ENCODE measurements at regions not wholly inside any gene's neighbourhood (a gene's known extent, or its start where the extent isn't known, plus 50 kb on each side); places are given as distances from the start of the nearest gene placed in this dataset.

DNA sequence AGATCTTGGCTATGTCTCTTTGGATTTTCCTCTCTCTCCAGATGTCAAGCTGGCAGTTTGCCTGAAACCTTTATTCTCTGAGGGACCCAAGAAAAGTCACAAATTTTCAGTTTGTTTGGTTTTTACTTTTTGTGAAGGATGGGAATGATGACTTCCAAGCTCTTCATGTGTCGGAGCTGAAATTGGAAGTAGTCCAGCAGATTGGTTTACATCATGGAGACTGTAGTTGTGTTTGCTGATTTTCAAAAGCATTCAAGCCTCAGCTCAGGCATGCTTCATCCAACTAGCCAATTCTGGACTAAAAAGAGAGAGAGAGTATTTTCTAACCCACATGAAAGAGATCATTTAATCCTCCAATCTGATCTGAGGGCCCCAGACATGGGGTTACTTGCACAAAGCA, 326.2 kb upstream of the AUTS2 start:
- no peak overlapping the region for H3K4me3 Mint-ChIP-seq
- ATAC-seq (no peak), DNase-seq (ENCODE audit: low spot score) (no peak)
- peaks cover 95% of the 10 kb centered on the region for H3K9me3 Mint-ChIP-seq
- Histone ChIP-seq H2AFZ (no peak overlapping the region), H3K9me2 (ENCODE audit: insufficient read depth) (no peaks in the 10 kb centered on the region), H4K20me1 (replicated peaks; ENCODE audit: insufficient read depth) (no peaks in the 10 kb centered on the region), H3K4me1 (ENCODE audit: insufficient read depth) (no peaks in the 10 kb centered on the region), H3F3A (replicated peaks; ENCODE audit: low read depth) (no peaks in the 10 kb centered on the region), H3K4me2 (no peak overlapping the region), H3K27ac (ENCODE audit: low read depth) (no peak overlapping the region), H3K36me3 (ENCODE audit: insufficient read depth) (no peaks in the 10 kb centered on the region), H3K27me3 (ENCODE audit: insufficient read depth) (no peaks in the 10 kb centered on the region), H3K4me3 (no peak overlapping the region), H3K79me2 (replicated peaks; ENCODE audit: insufficient read depth) (no peaks in the 10 kb centered on the region)
- H3K4me1 Mint-ChIP-seq: no peaks in the 10 kb centered on the region
- no peak for TF ChIP-seq ZNF331 (CRISPR knock-in tag; IDR thresholded peaks at IDR 0.05; ENCODE audit: low read depth)
- no peak for TF ChIP-seq STAT1 (IDR thresholded peaks at IDR 0.05; ENCODE audit: unreplicated experiment)
- TF ChIP-seq, protein P1, sequence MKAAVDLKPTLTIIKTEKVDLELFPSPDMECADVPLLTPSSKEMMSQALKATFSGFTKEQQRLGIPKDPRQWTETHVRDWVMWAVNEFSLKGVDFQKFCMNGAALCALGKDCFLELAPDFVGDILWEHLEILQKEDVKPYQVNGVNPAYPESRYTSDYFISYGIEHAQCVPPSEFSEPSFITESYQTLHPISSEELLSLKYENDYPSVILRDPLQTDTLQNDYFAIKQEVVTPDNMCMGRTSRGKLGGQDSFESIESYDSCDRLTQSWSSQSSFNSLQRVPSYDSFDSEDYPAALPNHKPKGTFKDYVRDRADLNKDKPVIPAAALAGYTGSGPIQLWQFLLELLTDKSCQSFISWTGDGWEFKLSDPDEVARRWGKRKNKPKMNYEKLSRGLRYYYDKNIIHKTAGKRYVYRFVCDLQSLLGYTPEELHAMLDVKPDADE (IDR thresholded peaks at IDR 0.05): no peak
- TF ChIP-seq EZH2phosphoT487 (IDR thresholded peaks at IDR 0.05; ENCODE audit: unreplicated experiment): no peak
- no peak for TF ChIP-seq CTCF (conservative IDR thresholded peaks at IDR 0.05; ENCODE audit: low read depth in 2 of 2)
- no peak for TF ChIP-seq JUNB (IDR thresholded peaks at IDR 0.05; ENCODE audit: unreplicated experiment)
- TF ChIP-seq NANOG (IDR thresholded peaks at IDR 0.05; ENCODE audit: borderline replicate concordance): no peak
- TF ChIP-seq, protein P2, sequence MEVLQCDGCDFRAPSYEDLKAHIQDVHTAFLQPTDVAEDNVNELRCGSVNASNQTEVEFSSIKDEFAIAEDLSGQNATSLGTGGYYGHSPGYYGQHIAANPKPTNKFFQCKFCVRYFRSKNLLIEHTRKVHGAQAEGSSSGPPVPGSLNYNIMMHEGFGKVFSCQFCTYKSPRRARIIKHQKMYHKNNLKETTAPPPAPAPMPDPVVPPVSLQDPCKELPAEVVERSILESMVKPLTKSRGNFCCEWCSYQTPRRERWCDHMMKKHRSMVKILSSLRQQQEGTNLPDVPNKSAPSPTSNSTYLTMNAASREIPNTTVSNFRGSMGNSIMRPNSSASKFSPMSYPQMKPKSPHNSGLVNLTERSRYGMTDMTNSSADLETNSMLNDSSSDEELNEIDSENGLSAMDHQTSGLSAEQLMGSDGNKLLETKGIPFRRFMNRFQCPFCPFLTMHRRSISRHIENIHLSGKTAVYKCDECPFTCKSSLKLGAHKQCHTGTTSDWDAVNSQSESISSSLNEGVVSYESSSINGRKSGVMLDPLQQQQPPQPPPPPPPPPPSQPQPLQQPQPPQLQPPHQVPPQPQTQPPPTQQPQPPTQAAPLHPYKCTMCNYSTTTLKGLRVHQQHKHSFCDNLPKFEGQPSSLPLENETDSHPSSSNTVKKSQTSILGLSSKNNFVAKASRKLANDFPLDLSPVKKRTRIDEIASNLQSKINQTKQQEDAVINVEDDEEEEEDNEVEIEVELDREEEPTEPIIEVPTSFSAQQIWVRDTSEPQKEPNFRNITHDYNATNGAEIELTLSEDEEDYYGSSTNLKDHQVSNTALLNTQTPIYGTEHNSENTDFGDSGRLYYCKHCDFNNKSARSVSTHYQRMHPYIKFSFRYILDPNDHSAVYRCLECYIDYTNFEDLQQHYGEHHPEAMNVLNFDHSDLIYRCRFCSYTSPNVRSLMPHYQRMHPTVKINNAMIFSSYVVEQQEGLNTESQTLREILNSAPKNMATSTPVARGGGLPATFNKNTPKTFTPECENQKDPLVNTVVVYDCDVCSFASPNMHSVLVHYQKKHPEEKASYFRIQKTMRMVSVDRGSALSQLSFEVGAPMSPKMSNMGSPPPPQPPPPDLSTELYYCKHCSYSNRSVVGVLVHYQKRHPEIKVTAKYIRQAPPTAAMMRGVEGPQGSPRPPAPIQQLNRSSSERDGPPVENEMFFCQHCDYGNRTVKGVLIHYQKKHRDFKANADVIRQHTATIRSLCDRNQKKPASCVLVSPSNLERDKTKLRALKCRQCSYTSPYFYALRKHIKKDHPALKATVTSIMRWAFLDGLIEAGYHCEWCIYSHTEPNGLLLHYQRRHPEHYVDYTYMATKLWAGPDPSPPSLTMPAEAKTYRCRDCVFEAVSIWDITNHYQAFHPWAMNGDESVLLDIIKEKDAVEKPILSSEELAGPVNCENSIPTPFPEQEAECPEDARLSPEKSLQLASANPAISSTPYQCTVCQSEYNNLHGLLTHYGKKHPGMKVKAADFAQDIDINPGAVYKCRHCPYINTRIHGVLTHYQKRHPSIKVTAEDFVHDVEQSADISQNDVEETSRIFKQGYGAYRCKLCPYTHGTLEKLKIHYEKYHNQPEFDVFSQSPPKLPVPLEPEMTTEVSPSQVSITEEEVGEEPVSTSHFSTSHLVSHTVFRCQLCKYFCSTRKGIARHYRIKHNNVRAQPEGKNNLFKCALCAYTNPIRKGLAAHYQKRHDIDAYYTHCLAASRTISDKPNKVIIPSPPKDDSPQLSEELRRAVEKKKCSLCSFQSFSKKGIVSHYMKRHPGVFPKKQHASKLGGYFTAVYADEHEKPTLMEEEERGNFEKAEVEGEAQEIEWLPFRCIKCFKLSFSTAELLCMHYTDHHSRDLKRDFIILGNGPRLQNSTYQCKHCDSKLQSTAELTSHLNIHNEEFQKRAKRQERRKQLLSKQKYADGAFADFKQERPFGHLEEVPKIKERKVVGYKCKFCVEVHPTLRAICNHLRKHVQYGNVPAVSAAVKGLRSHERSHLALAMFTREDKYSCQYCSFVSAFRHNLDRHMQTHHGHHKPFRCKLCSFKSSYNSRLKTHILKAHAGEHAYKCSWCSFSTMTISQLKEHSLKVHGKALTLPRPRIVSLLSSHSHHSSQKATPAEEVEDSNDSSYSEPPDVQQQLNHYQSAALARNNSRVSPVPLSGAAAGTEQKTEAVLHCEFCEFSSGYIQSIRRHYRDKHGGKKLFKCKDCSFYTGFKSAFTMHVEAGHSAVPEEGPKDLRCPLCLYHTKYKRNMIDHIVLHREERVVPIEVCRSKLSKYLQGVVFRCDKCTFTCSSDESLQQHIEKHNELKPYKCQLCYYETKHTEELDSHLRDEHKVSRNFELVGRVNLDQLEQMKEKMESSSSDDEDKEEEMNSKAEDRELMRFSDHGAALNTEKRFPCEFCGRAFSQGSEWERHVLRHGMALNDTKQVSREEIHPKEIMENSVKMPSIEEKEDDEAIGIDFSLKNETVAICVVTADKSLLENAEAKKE (CRISPR knock-in tag; IDR thresholded peaks at IDR 0.05): no peak
- TF ChIP-seq POLR2AphosphoS5 (IDR thresholded peaks at IDR 0.05; ENCODE audit: low read depth): no peak
- no peak overlapping the region for H3K27ac Mint-ChIP-seq
- peaks cover 36% of the 10 kb centered on the region for H3K36me3 Mint-ChIP-seq (ENCODE audit: low read depth)
- H3K27me3 Mint-ChIP-seq (ENCODE audit: insufficient read depth, low read depth, poor library complexity): no peaks in the 10 kb centered on the region
